H1 (cell line): ENCODE measurements at regions not wholly inside any gene's neighbourhood (a gene's known extent, or its start where the extent isn't known, plus 50 kb on each side); places are given as distances from the start of the nearest gene placed in this dataset.

Experiments
- ASH2L ChIP-seq: fragments of 200-600, 300-600 bp; sonication (generic); IDR thresholded peaks from one replicate; pipeline ENCODE4 v1.7.1; 2017; ENCODE audit warnings: low read length
- BCL11A ChIP-seq, 2 experiments: IDR thresholded peaks; one replicate each; pipeline ENCODE4 v1.6.1; 2011; ENCODE audit warnings: low read depth in 2 of 2, low read length in 2 of 2, mild to moderate bottlenecking in 2 of 2
- EP300 ChIP-seq, 2 experiments: IDR thresholded peaks; 1 replicate in 1 of 2; 2 replicates in 1 of 2; pipeline ENCODE4 v1.6.1; 2011 to 2012; ENCODE audit warnings: low read depth in 2 of 2, low read length in 2 of 2, mild to moderate bottlenecking in 2 of 2, borderline replicate concordance in 1 of 2, inconsistent platforms in 1 of 2, moderate library complexity in 1 of 2
- JUND ChIP-seq: IDR thresholded peaks from 2 replicates; pipeline ENCODE4 v1.6.1; 2011; ENCODE audit warnings: mild to moderate bottlenecking, improper control_type of control experiment, low read length
- KDM1A ChIP-seq: fragments of 200-600, 300-600 bp; sonication (generic); IDR thresholded peaks from 2 replicates; pipeline ENCODE4 v1.7.1; 2016; ENCODE audit warnings: mild to moderate bottlenecking, low read length, borderline replicate concordance
- NANOG ChIP-seq: IDR thresholded peaks from 2 replicates; pipeline ENCODE4 v1.6.1; 2011; ENCODE audit warnings: low read length, low read depth, mild to moderate bottlenecking, inconsistent platforms; ENCODE audit not compliant: insufficient read depth, poor library complexity, severe bottlenecking
- RAD21 ChIP-seq, 2 experiments: IDR thresholded peaks in 1 of 2; conservative IDR thresholded peaks in 1 of 2; 2 replicates each; pipeline ENCODE4 v1.6.1; 2011; ENCODE audit warnings: low read depth in 2 of 2, low read length in 2 of 2, improper control_type of control experiment in 1 of 2, inconsistent platforms in 1 of 2, mild to moderate bottlenecking in 1 of 2, moderate library complexity in 1 of 2
- TF ChIP-seq, protein P1 (sequence below), 3 experiments: IDR thresholded peaks; 1 replicate in 2 of 3; 2 replicates in 1 of 3; pipeline versions ENCODE4 v1.5.1 to v1.6.1; 2011; ENCODE audit warnings: low read length in 3 of 3, mild to moderate bottlenecking in 3 of 3, inconsistent platforms in 2 of 3, low read depth in 1 of 3, moderate library complexity in 1 of 3; ENCODE audit not compliant: insufficient read depth in 1 of 3; ENCODE audit errors: control extremely low read depth in 1 of 3

DNA sequence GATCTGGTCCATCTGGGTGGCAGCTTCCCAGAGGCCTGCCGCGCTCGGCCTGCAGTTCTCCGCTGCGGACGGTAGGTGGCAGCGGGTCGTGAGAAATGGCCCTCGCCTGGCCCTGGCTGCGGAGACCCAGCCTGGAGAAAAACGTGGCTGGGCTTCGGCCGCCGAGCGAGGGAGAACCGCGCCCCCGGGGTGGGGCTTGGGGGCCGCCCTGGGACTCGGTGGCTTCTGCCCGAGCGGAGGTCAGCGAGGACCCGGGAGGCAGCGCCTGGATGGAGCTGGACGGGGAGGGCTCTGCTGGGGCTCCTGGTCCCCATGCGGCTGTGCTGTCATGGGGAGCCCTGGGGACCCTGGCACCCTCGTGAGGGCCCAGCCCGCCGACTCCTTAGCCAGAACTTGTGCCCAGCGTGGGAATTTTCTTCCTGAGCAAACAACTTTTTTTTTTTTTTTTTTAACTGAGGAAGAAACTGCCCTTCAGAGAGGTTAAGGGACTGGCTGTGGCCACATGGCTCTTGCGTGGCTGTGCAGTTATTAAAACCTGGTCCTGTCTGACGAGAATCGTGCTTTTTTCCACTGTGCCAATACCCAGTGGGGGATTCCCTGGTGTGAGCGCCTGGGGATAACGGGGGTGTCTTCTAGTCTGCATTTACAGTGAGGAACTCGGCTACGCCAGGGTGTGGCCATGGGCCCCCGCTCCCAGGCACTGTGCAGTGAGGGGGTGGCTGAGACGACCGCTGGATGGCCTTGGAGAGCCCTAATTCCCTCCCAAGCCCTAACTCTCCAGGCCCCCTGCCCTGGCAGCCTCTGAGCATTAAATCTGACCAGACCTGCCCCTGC is 535.6 kb downstream of the INSC start (continued):
- TF ChIP-seq, protein P1, sequence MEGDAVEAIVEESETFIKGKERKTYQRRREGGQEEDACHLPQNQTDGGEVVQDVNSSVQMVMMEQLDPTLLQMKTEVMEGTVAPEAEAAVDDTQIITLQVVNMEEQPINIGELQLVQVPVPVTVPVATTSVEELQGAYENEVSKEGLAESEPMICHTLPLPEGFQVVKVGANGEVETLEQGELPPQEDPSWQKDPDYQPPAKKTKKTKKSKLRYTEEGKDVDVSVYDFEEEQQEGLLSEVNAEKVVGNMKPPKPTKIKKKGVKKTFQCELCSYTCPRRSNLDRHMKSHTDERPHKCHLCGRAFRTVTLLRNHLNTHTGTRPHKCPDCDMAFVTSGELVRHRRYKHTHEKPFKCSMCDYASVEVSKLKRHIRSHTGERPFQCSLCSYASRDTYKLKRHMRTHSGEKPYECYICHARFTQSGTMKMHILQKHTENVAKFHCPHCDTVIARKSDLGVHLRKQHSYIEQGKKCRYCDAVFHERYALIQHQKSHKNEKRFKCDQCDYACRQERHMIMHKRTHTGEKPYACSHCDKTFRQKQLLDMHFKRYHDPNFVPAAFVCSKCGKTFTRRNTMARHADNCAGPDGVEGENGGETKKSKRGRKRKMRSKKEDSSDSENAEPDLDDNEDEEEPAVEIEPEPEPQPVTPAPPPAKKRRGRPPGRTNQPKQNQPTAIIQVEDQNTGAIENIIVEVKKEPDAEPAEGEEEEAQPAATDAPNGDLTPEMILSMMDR (IDR thresholded peaks at IDR 0.05; ENCODE audit: control extremely low read depth in 1 of 3, insufficient read depth in 1 of 3, low read depth in 1 of 3, low read length in 3 of 3): peak; percentile 92 to 94 (median 92)
- peak; percentile 89 to 93 for TF ChIP-seq RAD21 (IDR thresholded peaks at IDR 0.05 in 1 of 2, conservative IDR thresholded peaks at IDR 0.05 in 1 of 2; ENCODE audit: low read depth in 2 of 2, low read length in 2 of 2)
- TF ChIP-seq NANOG: peak; percentile 12
- peak in 1 of 2 experiments; percentile 89 for TF ChIP-seq BCL11A (IDR thresholded peaks at IDR 0.05; ENCODE audit: low read depth in 2 of 2, low read length in 2 of 2)
- TF ChIP-seq KDM1A: no peak
- TF ChIP-seq JUND: peak; percentile 44; the same call in 1 of the 2 replicates
- TF ChIP-seq EP300 (IDR thresholded peaks at IDR 0.05; ENCODE audit: borderline replicate concordance in 1 of 2, low read depth in 2 of 2, low read length in 2 of 2): peak in 1 of 2 experiments; percentile 84; a peak in 1 of 3 replicates
- peak; percentile 33 for TF ChIP-seq ASH2L
